SK-N-SH treated with all-trans-retinoic acid at 6 μM for 48 hours (cell line): ENCODE measurements at regions not wholly inside any gene's neighbourhood (a gene's known extent, or its start where the extent isn't known, plus 50 kb on each side); places are given as distances from the start of the nearest gene placed in this dataset.

Source experiments
- ATAC-seq: fragments of 200-7000 bp; cut with Tn5 transposase; 3 replicates; pipeline ENCODE4 v1.9.1; 2020; ENCODE audit warnings: mild to moderate bottlenecking, moderate library complexity
- ARNTL ChIP-seq: fragments of 450-650 bp; formaldehyde crosslinking; IDR thresholded peaks from 2 replicates; pipeline ENCODE4 v1.5.0; 2020; ENCODE audit warnings: low read depth, mild to moderate bottlenecking, moderate library complexity, borderline replicate concordance
- BACH2 ChIP-seq: fragments of 250-450 bp; sonication (Bioruptor Pico); IDR thresholded peaks from 2 replicates; pipeline ENCODE4 v1.9.0; 2021; ENCODE audit warnings: mild to moderate bottlenecking, borderline replicate concordance
- GLIS3 ChIP-seq: fragments of 250-450 bp; sonication (Bioruptor Pico); IDR thresholded peaks from 2 replicates; pipeline ENCODE4 v1.5.0; 2020; ENCODE audit warnings: mild to moderate bottlenecking, moderate library complexity
- ISL1 ChIP-seq: fragments of 250-450 bp; sonication (Bioruptor Pico); IDR thresholded peaks from 2 replicates; pipeline ENCODE4 v2.1.2; 2022; ENCODE audit warnings: mild to moderate bottlenecking, moderate library complexity
- PPARA ChIP-seq: fragments of 250-450 bp; sonication (Bioruptor Pico); IDR thresholded peaks from 2 replicates; pipeline ENCODE4 v1.5.0; 2020; ENCODE audit warnings: mild to moderate bottlenecking, borderline replicate concordance
- RARB ChIP-seq: fragments of 250-450 bp; sonication (Bioruptor Pico); IDR thresholded peaks from 2 replicates; pipeline ENCODE4 v1.8.0; 2021; ENCODE audit warnings: mild to moderate bottlenecking, moderate library complexity
- SNAI2 ChIP-seq: fragments of 250-450 bp; sonication (Bioruptor Pico); IDR thresholded peaks from 2 replicates; pipeline ENCODE4 v1.5.0; 2020; ENCODE audit warnings: mild to moderate bottlenecking, moderate library complexity
- TOX ChIP-seq: fragments of 250-450 bp; sonication (Bioruptor Pico); IDR thresholded peaks from 2 replicates; pipeline ENCODE4 v1.8.0; 2021; ENCODE audit warnings: mild to moderate bottlenecking, moderate library complexity, borderline replicate concordance
- ZC3H10 ChIP-seq: fragments of 250-450 bp; sonication (Bioruptor Pico); IDR thresholded peaks from 2 replicates; pipeline ENCODE4 v1.5.1; 2021; ENCODE audit warnings: mild to moderate bottlenecking, moderate library complexity
- ZFP3 ChIP-seq: fragments of 250-450 bp; sonication (Bioruptor Pico); IDR thresholded peaks from 2 replicates; pipeline ENCODE4 v1.5.0; 2020; ENCODE audit warnings: mild to moderate bottlenecking, moderate library complexity
- ZFP30 ChIP-seq: fragments of 450-650 bp; formaldehyde crosslinking; IDR thresholded peaks from 2 replicates; pipeline ENCODE4 v1.5.0; 2022; ENCODE audit warnings: mild to moderate bottlenecking, moderate library complexity
- ZNF565 ChIP-seq: fragments of 450-650 bp; formaldehyde crosslinking; conservative IDR thresholded peaks from 2 replicates; pipeline ENCODE4 v1.5.0; 2020; ENCODE audit warnings: low read depth, mild to moderate bottlenecking, moderate library complexity
- ZNF8 ChIP-seq: fragments of 450-650 bp; formaldehyde crosslinking; IDR thresholded peaks from 2 replicates; pipeline ENCODE4 v1.5.0; 2020; ENCODE audit warnings: mild to moderate bottlenecking, moderate library complexity
- TF ChIP-seq, protein P1 (sequence below): fragments of 250-450 bp; sonication (Bioruptor Pico); IDR thresholded peaks from 2 replicates; pipeline ENCODE4 v1.5.1; 2021; ENCODE audit warnings: mild to moderate bottlenecking, moderate library complexity
- TF ChIP-seq, protein P2 (sequence below): fragments of 250-450 bp; sonication (Bioruptor Pico); IDR thresholded peaks from 2 replicates; pipeline ENCODE4 v1.5.0; 2020; ENCODE audit warnings: mild to moderate bottlenecking, moderate library complexity
- TF ChIP-seq, protein P3 (sequence below): fragments of 250-450 bp; sonication (Bioruptor Pico); IDR thresholded peaks from 2 replicates; pipeline ENCODE4 v1.8.0; 2020; ENCODE audit warnings: mild to moderate bottlenecking, moderate library complexity, borderline replicate concordance
- TF ChIP-seq, protein P4 (sequence below): fragments of 250-450 bp; sonication (Bioruptor Pico); IDR thresholded peaks from 2 replicates; pipeline ENCODE4 v1.5.1; 2020; ENCODE audit warnings: low read depth, mild to moderate bottlenecking, moderate library complexity

DNA sequence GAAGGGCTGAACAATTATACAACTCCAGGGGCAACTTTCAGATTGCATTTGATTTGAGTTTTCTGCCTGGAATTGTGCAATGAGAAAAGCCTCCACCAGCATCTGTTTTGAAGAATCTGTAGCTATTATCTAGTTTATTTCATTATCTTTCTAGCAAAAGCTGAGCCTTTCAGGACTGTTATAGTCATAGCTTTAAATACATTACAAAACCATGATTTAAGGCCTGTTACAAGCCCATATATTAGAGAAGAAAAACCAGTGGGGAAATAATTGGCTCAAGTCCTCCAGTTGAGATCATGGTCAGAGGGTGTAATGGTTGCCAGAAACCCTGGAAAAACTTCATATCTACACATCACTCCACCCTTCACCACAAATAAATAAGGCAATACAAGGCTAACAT is 676.2 kb downstream of the HDGFL1 start (continued):
- no peak for TF ChIP-seq ZNF565
- peak; percentile 77; the same call in 1 of the 2 replicates for TF ChIP-seq ZFP3 (CRISPR knock-in tag)
- TF ChIP-seq BACH2 = no peak
- no peak for TF ChIP-seq ZFP30 (CRISPR knock-in tag)
- no peak for TF ChIP-seq TOX (CRISPR knock-in tag)

DNA sequence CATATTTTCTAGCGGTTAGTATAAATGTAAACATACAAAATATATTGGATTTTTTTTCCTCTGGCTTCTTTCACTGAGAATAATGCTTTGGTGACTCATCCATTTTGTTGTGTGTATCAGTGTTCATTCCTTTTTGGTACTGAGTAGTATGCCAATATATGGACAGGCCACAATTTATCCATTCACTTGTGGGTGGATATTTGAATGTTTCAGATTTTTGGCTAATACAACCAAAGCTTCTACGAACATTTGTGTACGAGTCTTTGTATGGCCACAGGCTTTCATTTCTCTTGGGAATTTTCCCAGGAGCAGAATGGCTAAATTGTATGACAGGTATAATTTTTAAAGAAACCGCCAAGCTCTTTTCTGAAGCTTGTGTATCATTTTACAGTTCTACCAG is 677.5 kb downstream of the HDGFL1 start:
- TF ChIP-seq ZFP3 (CRISPR knock-in tag) = no peak
- TF ChIP-seq ZNF8 (CRISPR knock-in tag) = peak; percentile 45; the same call in 1 of the 2 replicates
- no peak for ATAC-seq

DNA sequence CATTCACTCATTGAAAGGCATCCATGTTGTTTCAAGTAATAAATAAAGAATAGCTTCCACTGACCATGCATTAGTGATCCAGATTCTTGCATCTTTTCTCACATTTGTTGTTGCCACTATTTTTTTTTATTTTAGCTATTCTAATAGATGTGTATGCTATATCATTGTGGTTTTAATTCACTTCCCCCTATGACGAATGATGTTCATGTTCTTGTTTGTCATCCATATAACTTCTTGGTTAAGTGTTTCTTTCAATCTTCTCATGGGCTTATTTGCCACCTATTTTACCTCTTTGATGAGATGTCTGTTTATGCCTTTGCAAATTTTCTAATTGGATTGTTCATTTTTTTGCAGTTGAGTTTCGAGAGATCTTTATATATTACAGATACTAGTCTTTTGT is 681.2 kb downstream of the HDGFL1 start:
- TF ChIP-seq, protein P1, sequence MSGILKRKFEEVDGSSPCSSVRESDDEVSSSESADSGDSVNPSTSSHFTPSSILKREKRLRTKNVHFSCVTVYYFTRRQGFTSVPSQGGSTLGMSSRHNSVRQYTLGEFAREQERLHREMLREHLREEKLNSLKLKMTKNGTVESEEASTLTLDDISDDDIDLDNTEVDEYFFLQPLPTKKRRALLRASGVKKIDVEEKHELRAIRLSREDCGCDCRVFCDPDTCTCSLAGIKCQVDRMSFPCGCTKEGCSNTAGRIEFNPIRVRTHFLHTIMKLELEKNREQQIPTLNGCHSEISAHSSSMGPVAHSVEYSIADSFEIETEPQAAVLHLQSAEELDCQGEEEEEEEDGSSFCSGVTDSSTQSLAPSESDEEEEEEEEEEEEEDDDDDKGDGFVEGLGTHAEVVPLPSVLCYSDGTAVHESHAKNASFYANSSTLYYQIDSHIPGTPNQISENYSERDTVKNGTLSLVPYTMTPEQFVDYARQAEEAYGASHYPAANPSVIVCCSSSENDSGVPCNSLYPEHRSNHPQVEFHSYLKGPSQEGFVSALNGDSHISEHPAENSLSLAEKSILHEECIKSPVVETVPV = no peak
- TF ChIP-seq ZFP30 (CRISPR knock-in tag) = no peak
- no peak for TF ChIP-seq BACH2
- TF ChIP-seq, protein P2, sequence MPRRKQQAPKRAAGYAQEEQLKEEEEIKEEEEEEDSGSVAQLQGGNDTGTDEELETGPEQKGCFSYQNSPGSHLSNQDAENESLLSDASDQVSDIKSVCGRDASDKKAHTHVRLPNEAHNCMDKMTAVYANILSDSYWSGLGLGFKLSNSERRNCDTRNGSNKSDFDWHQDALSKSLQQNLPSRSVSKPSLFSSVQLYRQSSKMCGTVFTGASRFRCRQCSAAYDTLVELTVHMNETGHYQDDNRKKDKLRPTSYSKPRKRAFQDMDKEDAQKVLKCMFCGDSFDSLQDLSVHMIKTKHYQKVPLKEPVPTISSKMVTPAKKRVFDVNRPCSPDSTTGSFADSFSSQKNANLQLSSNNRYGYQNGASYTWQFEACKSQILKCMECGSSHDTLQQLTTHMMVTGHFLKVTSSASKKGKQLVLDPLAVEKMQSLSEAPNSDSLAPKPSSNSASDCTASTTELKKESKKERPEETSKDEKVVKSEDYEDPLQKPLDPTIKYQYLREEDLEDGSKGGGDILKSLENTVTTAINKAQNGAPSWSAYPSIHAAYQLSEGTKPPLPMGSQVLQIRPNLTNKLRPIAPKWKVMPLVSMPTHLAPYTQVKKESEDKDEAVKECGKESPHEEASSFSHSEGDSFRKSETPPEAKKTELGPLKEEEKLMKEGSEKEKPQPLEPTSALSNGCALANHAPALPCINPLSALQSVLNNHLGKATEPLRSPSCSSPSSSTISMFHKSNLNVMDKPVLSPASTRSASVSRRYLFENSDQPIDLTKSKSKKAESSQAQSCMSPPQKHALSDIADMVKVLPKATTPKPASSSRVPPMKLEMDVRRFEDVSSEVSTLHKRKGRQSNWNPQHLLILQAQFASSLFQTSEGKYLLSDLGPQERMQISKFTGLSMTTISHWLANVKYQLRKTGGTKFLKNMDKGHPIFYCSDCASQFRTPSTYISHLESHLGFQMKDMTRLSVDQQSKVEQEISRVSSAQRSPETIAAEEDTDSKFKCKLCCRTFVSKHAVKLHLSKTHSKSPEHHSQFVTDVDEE = no peak
- TF ChIP-seq, protein P3, sequence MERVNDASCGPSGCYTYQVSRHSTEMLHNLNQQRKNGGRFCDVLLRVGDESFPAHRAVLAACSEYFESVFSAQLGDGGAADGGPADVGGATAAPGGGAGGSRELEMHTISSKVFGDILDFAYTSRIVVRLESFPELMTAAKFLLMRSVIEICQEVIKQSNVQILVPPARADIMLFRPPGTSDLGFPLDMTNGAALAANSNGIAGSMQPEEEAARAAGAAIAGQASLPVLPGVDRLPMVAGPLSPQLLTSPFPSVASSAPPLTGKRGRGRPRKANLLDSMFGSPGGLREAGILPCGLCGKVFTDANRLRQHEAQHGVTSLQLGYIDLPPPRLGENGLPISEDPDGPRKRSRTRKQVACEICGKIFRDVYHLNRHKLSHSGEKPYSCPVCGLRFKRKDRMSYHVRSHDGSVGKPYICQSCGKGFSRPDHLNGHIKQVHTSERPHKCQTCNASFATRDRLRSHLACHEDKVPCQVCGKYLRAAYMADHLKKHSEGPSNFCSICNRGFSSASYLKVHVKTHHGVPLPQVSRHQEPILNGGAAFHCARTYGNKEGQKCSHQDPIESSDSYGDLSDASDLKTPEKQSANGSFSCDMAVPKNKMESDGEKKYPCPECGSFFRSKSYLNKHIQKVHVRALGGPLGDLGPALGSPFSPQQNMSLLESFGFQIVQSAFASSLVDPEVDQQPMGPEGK (CRISPR knock-in tag) = no peak
- TF ChIP-seq ARNTL (CRISPR knock-in tag) = no peak
- TF ChIP-seq ZC3H10 (CRISPR knock-in tag) = no peak
- no peak for TF ChIP-seq RARB (CRISPR knock-in tag)
- no peak for TF ChIP-seq ZNF8 (CRISPR knock-in tag)
- TF ChIP-seq GLIS3 (CRISPR knock-in tag) = no peak
- TF ChIP-seq ZNF565 = no peak
- no peak for TF ChIP-seq ISL1
- TF ChIP-seq PPARA = no peak
- TF ChIP-seq SNAI2 (CRISPR knock-in tag) = no peak
- ATAC-seq = no peak

DNA sequence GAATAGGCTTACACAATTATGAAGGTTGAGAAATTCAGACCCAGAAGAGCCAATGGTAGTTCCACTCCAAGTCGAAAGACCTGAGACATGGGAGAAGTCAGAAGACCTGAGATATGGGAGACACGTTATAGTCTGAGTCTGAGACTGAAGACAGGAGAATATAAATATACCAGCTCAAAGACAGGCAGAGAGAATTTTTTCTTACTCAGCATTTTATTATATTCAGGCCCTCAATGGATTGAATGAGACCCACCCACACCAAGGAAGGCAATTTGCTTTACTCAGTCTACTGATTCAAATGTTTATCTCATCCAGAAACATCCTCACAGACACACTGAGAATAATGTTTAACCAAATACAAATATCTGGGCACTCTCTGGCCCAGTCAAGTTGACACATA is 693.5 kb downstream of the HDGFL1 start:
- ATAC-seq = no peak
- TF ChIP-seq, protein P3 (CRISPR knock-in tag) = no peak
- TF ChIP-seq, protein P4, sequence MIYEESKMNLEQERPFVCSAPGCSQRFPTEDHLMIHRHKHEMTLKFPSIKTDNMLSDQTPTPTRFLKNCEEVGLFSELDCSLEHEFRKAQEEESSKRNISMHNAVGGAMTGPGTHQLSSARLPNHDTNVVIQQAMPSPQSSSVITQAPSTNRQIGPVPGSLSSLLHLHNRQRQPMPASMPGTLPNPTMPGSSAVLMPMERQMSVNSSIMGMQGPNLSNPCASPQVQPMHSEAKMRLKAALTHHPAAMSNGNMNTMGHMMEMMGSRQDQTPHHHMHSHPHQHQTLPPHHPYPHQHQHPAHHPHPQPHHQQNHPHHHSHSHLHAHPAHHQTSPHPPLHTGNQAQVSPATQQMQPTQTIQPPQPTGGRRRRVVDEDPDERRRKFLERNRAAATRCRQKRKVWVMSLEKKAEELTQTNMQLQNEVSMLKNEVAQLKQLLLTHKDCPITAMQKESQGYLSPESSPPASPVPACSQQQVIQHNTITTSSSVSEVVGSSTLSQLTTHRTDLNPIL (CRISPR knock-in tag) = no peak

DNA sequence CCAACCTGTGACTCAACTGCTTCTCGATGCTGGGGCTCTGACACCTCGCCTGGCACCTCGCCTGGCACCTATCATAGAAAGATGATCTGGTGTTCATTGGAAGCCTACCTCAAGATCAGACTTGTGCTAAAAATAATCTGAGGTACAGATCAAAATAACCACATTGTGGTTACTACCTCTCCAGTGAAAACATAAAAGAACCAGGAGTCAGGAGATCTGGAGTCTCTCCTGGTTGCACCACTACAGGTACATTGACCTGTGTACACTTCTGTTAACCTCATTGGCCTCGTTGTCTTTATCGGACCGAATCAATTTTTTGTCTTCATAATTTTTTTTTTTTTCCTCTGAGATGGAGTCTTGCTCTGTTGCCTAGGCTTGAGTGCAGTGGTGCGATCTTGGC is 695.9 kb downstream of the HDGFL1 start:
- no peak for ATAC-seq
- TF ChIP-seq TOX (CRISPR knock-in tag) (no peak), SNAI2 (CRISPR knock-in tag) (no peak), ZFP30 (CRISPR knock-in tag) (no peak), ZC3H10 (CRISPR knock-in tag) (no peak)
- TF ChIP-seq, protein P2 = no peak
